SJSA1 (cell line): ENCODE measurements at regions not wholly inside any gene's neighbourhood (a gene's known extent, or its start where the extent isn't known, plus 50 kb on each side); places are given as distances from the start of the nearest gene placed in this dataset.
A peak's percentile ranks its signal among the peaks of the same experiment; 100 is the strongest.

Experiments
- DNase-seq, 2 experiments: peaks; one replicate each; pipeline ENCODE4 v3.0.0-alpha.2; 2015 to 2020; ENCODE audit warnings: low spot score in 2 of 2, low read depth in 1 of 2
- H3K27ac ChIP-seq: fragments of 250-450 bp; sonication (Bioruptor Pico); 2 replicates; pipeline ENCODE4 v1.5.1; 2020; ENCODE audit warnings: mild to moderate bottlenecking, moderate library complexity
- H3K27me3 ChIP-seq: fragments of 250-450 bp; sonication (Bioruptor Pico); replicated peaks from 2 replicates; pipeline ENCODE4 v1.5.1; 2020; ENCODE audit warnings: mild to moderate bottlenecking, moderate library complexity
- H3K36me3 ChIP-seq: fragments of 250-450 bp; sonication (Bioruptor Pico); 2 replicates; pipeline ENCODE4 v1.5.1; 2020; ENCODE audit warnings: mild to moderate bottlenecking
- H3K4me1 ChIP-seq: fragments of 250-450 bp; sonication (Bioruptor Pico); replicated peaks from 2 replicates; pipeline ENCODE4 v1.6.1; 2021; ENCODE audit warnings: mild to moderate bottlenecking
- H3K4me3 ChIP-seq: fragments of 250-450 bp; sonication (Bioruptor Pico); 2 replicates; pipeline ENCODE4 v1.5.1; 2020; ENCODE audit warnings: mild to moderate bottlenecking
- H3K9me3 ChIP-seq: fragments of 250-450 bp; sonication (Bioruptor Pico); replicated peaks from 2 replicates; pipeline ENCODE4 v1.5.1; 2020; ENCODE audit warnings: mild to moderate bottlenecking

GRCh38 chr12:46459111-46459510 lies 86.5 kb upstream of the SLC38A2 start:
- peak; percentile 87 to 89 for DNase-seq
- Histone ChIP-seq H3K36me3 (no peaks in the 10 kb centered on the region), H3K27ac (no peak overlapping the region), H3K9me3 (0 out of 2 replicates have a peak, but pooled peaks cover 3% of the 10 kb centered on the region), H3K27me3 (peaks cover 52% of the 10 kb centered on the region), H3K4me1 (peaks cover 12% of the 10 kb centered on the region), H3K4me3 (no peak overlapping the region)

- Histone ChIP-seq H3K9me3 (0 out of 2 replicates have a peak, but pooled peaks cover 3% of the 10 kb centered on the region), H3K27ac (no peak overlapping the region), H3K27me3 (peaks cover 46% of the 10 kb centered on the region), H3K4me3 (no peak overlapping the region), H3K4me1 (peaks cover 12% of the 10 kb centered on the region), H3K36me3 (no peaks in the 10 kb centered on the region)
- peak in 1 of 2 experiments; percentile 60 for DNase-seq
These were observed 86.0 kb upstream of the SLC38A2 start for GRCh38 chr12:46458500-46459102.

- Histone ChIP-seq H3K27me3 (peaks cover 40% of the 10 kb centered on the region), H3K9me3 (0 out of 2 replicates have a peak, but pooled peaks cover 3% of the 10 kb centered on the region), H3K4me1 (peaks cover 12% of the 10 kb centered on the region), H3K36me3 (no peaks in the 10 kb centered on the region), H3K4me3 (no peak overlapping the region), H3K27ac (no peak overlapping the region)
- DNase-seq: no peak
These were observed 85.4 kb upstream of the SLC38A2 start for GRCh38 chr12:46457958-46458357.

GRCh38 chr12:46456356-46457334 lies 84.1 kb upstream of the SLC38A2 start:
- peak in 1 of 2 experiments; percentile 10 for DNase-seq

GRCh38 chr12:46455648-46456352 lies 83.2 kb upstream of the SLC38A2 start:
- Histone ChIP-seq H3K36me3 (no peaks in the 10 kb centered on the region), H3K9me3 (0 out of 2 replicates have a peak, but pooled peaks cover 3% of the 10 kb centered on the region), H3K4me1 (peaks cover 12% of the 10 kb centered on the region), H3K4me3 (no peak overlapping the region), H3K27ac (no peak overlapping the region), H3K27me3 (peaks cover 18% of the 10 kb centered on the region)
- DNase-seq: no peak

More at GRCh38 chr12:46456356-46457334, 84.1 kb upstream of the SLC38A2 start:
- H3K27ac ChIP-seq: no peak overlapping the region
- peaks cover 12% of the 10 kb centered on the region for H3K4me1 ChIP-seq
- no peak overlapping the region for H3K4me3 ChIP-seq
- peaks cover 27% of the 10 kb centered on the region for H3K27me3 ChIP-seq
- H3K36me3 ChIP-seq: no peaks in the 10 kb centered on the region
- H3K9me3 ChIP-seq: 0 out of 2 replicates have a peak, but pooled peaks cover 3% of the 10 kb centered on the region

- peaks cover 12% of the 10 kb centered on the region for H3K4me1 ChIP-seq
- H3K4me3 ChIP-seq: no peak overlapping the region
- peaks cover 18% of the 10 kb centered on the region for H3K27me3 ChIP-seq
- peaks cover 3% of the 10 kb centered on the region; the same call in 1 of the 2 replicates for H3K9me3 ChIP-seq
- no peaks in the 10 kb centered on the region for H3K36me3 ChIP-seq
- no peak overlapping the region for H3K27ac ChIP-seq
- DNase-seq: no peak
These were observed 82.4 kb upstream of the SLC38A2 start for GRCh38 chr12:46454981-46455380.

- Histone ChIP-seq H3K27ac (no peak overlapping the region), H3K36me3 (no peaks in the 10 kb centered on the region), H3K4me1 (peaks cover 1% of the 10 kb centered on the region), H3K4me3 (no peak overlapping the region), H3K27me3 (peaks cover 25% of the 10 kb centered on the region), H3K9me3 (peaks cover under 1% of the 10 kb centered on the region; the same call in 1 of the 2 replicates)
- no peak for DNase-seq
These were observed 80.9 kb upstream of the SLC38A2 start for GRCh38 chr12:46453428-46453827.

- Histone ChIP-seq H3K27me3 (peaks cover 30% of the 10 kb centered on the region), H3K9me3 (peaks cover 2% of the 10 kb centered on the region; the same call in 1 of the 2 replicates), H3K4me3 (no peak overlapping the region), H3K27ac (no peak overlapping the region), H3K36me3 (no peaks in the 10 kb centered on the region), H3K4me1 (no peaks in the 10 kb centered on the region)
- DNase-seq: no peak
These were observed 80.2 kb upstream of the SLC38A2 start for GRCh38 chr12:46452776-46453175.

GRCh38 chr12:46452061-46452615 lies 79.6 kb upstream of the SLC38A2 start:
- Histone ChIP-seq H3K27ac (no peak overlapping the region), H3K27me3 (peaks cover 37% of the 10 kb centered on the region), H3K4me3 (no peak overlapping the region), H3K9me3 (peaks cover 3% of the 10 kb centered on the region; the same call in 1 of the 2 replicates), H3K36me3 (no peaks in the 10 kb centered on the region), H3K4me1 (no peaks in the 10 kb centered on the region)
- no peak for DNase-seq

GRCh38 chr12:46451276-46452021 lies 78.9 kb upstream of the SLC38A2 start:
- Histone ChIP-seq H3K27ac (no peak overlapping the region), H3K4me1 (no peaks in the 10 kb centered on the region), H3K4me3 (no peak overlapping the region), H3K36me3 (no peaks in the 10 kb centered on the region), H3K9me3 (peaks cover 3% of the 10 kb centered on the region; the same call in 1 of the 2 replicates), H3K27me3 (peaks cover 44% of the 10 kb centered on the region)
- no peak for DNase-seq

GRCh38 chr12:46450279-46450748 lies 77.7 kb upstream of the SLC38A2 start:
- Histone ChIP-seq H3K4me3 (no peak overlapping the region), H3K27ac (no peak overlapping the region), H3K27me3 (peaks cover 55% of the 10 kb centered on the region), H3K4me1 (no peaks in the 10 kb centered on the region), H3K36me3 (no peaks in the 10 kb centered on the region), H3K9me3 (peaks cover 3% of the 10 kb centered on the region; the same call in 1 of the 2 replicates)
- peak in 1 of 2 experiments; percentile 98 for DNase-seq

GRCh38 chr12:46449856-46450255 lies 77.3 kb upstream of the SLC38A2 start:
- H3K4me1 ChIP-seq: no peaks in the 10 kb centered on the region
- DNase-seq: peak; percentile 82 to 85

More at GRCh38 chr12:46449856-46450255, 77.3 kb upstream of the SLC38A2 start:
- peaks cover 59% of the 10 kb centered on the region for H3K27me3 ChIP-seq
- no peaks in the 10 kb centered on the region for H3K36me3 ChIP-seq
- no peak overlapping the region for H3K4me3 ChIP-seq
- peaks cover 3% of the 10 kb centered on the region; the same call in 1 of the 2 replicates for H3K9me3 ChIP-seq
- H3K27ac ChIP-seq: no peak overlapping the region
